Ovary (tissue), 3 donors: ENCODE measurements at regions not wholly inside any gene's neighbourhood (a gene's known extent, or its start where the extent isn't known, plus 50 kb on each side); places are given as distances from the start of the nearest gene placed in this dataset.

Source experiments
- CTCF ChIP-seq, 3 donors: fragments of 450-650 bp in 2 of 3; fragments of 200-600 bp in 1 of 3; IDR thresholded peaks; one replicate each; pipeline versions ENCODE4 v1.5.1 to v1.8.0; 2016 to 2022; ENCODE audit warnings: antibody characterized with exemption in 3 of 3, mild to moderate bottlenecking in 1 of 3
- EP300 ChIP-seq: sonication (generic); formaldehyde crosslinking; IDR thresholded peaks from one replicate; pipeline ENCODE4 v1.6.1; 2017; ENCODE audit warnings: antibody characterized with exemption
- POLR2A ChIP-seq: fragments of 450-650 bp; IDR thresholded peaks from one replicate; pipeline ENCODE4 v1.6.1; 2017; ENCODE audit warnings: antibody characterized with exemption, mild to moderate bottlenecking, moderate library complexity
- donor health status: DM: no; HTN: no; CAD: no.

- TF ChIP-seq CTCF (IDR thresholded peaks at IDR 0.05) = no peak
- no peak for TF ChIP-seq POLR2A
- TF ChIP-seq EP300 = no peak
Measured at GRCh38 chr22:44379817-44380755, 67.3 kb upstream of the SHISAL1 start.
